RCC 7860 (cell line): ENCODE measurements at regions not wholly inside any gene's neighbourhood (a gene's known extent, or its start where the extent isn't known, plus 50 kb on each side); places are given as distances from the start of the nearest gene placed in this dataset.
A peak's percentile ranks its signal among the peaks of the same experiment; 100 is the strongest.
"Not testable (repeated sequence)": the region's sequence is repeated elsewhere in the genome, so short reads cannot be mapped to it uniquely, and the experiment has no call there.

Experiments used
- DNase-seq: peaks from one replicate; pipeline ENCODE4 v3.0.0-alpha.2; 2015; ENCODE audit warnings: low spot score
- FAIRE-seq: peaks from 2 replicates; lab custom pipeline; 2012; peaks lifted over from hg19 to GRCh38; lab: Jason Lieb, UNC

- DNase-seq, result peak; percentile 71
Observed at GRCh38 chr13:78160793-78161192, 242.2 kb upstream of the EDNRB start.

GRCh38 chr13:78152415-78152814, 233.8 kb upstream of the EDNRB start:
- no peak for DNase-seq
- no peak for FAIRE-seq

More at GRCh38 chr13:78160793-78161192, 242.2 kb upstream of the EDNRB start:
- peak; percentile 76 for FAIRE-seq

- peak; percentile 91 for DNase-seq
- peak; percentile 94 for FAIRE-seq
Observed at GRCh38 chr13:78147905-78148304, 229.3 kb upstream of the EDNRB start.

GRCh38 chr13:78145276-78145675, 226.6 kb upstream of the EDNRB start:
- FAIRE-seq (no peak), DNase-seq (no peak)

- DNase-seq (no peak), FAIRE-seq (no peak)
Observed at GRCh38 chr13:78139765-78140164, 221.1 kb upstream of the EDNRB start.

- DNase-seq (no peak), FAIRE-seq (no peak)
Observed at GRCh38 chr13:78138756-78139155, 220.1 kb upstream of the EDNRB start.

GRCh38 chr13:78137404-78138142, 218.9 kb upstream of the EDNRB start:
- peak; percentile 53 for DNase-seq
- no peak for FAIRE-seq

- FAIRE-seq, result no peak
- DNase-seq, result no peak
Observed at GRCh38 chr13:78136966-78137365, 218.3 kb upstream of the EDNRB start.

GRCh38 chr13:78133511-78133910, 214.9 kb upstream of the EDNRB start:
- FAIRE-seq, result no peak
- DNase-seq, result no peak

- no peak for DNase-seq
- peak; percentile 21 for FAIRE-seq
Observed at GRCh38 chr13:78131811-78132210, 213.2 kb upstream of the EDNRB start.

- DNase-seq (no peak), FAIRE-seq (no peak)
Observed at GRCh38 chr13:78131346-78131745, 212.7 kb upstream of the EDNRB start.

GRCh38 chr13:78129823-78130222, 211.2 kb upstream of the EDNRB start:
- DNase-seq, result no peak
- no peak for FAIRE-seq

GRCh38 chr13:78129359-78129758, 210.7 kb upstream of the EDNRB start:
- FAIRE-seq, result no peak
- no peak for DNase-seq

GRCh38 chr13:78121459-78122348, 203.1 kb upstream of the EDNRB start:
- DNase-seq, result peak; percentile 29
- FAIRE-seq, result peak; percentile 70

- no peak for DNase-seq
- FAIRE-seq, result no peak
Observed at GRCh38 chr13:78121001-78121400, 202.4 kb upstream of the EDNRB start.

- not testable (repeated sequence) for FAIRE-seq, DNase-seq
Observed at GRCh38 chr13:78120144-78120543, 201.5 kb upstream of the EDNRB start.

- DNase-seq, FAIRE-seq: not testable (repeated sequence)
Observed at GRCh38 chr13:78117070-78117469, 198.4 kb upstream of the EDNRB start.

GRCh38 chr13:78105656-78106055, 187.0 kb upstream of the EDNRB start:
- FAIRE-seq, result no peak
- DNase-seq, result no peak

- no peak for DNase-seq
- FAIRE-seq, result no peak
Observed at GRCh38 chr13:78103936-78104335, 185.3 kb upstream of the EDNRB start.

GRCh38 chr13:78102741-78103140, 184.1 kb upstream of the EDNRB start:
- DNase-seq (no peak), FAIRE-seq (no peak)

GRCh38 chr13:78102121-78102677, 183.6 kb upstream of the EDNRB start:
- FAIRE-seq, result no peak
- no peak for DNase-seq

GRCh38 chr13:78100486-78100885, 181.9 kb upstream of the EDNRB start:
- DNase-seq (no peak), FAIRE-seq (no peak)
